ENCODE measurements at regions not wholly inside any gene's neighbourhood (a gene's known extent, or its start where the extent isn't known, plus 50 kb on each side); places are given as distances from the start of the nearest gene placed in this dataset.
"Not testable (repeated sequence)": the region's sequence is repeated elsewhere in the genome, so short reads cannot be mapped to it uniquely, and the experiment has no call there.

DNA sequence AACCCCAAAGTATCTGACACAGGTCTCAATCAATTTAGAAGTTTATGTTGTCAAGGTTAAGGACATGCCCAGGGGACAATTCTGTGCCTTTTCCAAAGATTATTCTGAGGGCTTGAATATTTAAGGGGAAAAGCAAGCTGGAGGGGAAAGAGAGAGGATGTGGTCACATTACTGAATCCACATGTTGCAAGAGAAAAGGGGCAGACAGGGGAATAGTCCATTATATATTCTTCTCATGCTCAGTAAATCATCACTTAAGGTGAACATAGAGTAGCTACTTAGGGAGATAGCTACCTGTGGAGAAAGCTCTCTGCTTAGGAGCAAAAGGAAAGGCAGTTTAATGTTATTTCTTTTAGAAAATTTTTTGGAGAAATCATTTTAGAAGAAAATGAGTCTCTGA lies 751.6 kb downstream of the SI start:
- Histone ChIP-seq H2AFZ (ENCODE audit: low read length, unreplicated experiment) (no peak overlapping the region), H3K36me3 (ENCODE audit: insufficient read depth, low read length) (no peaks in the 10 kb centered on the region), H3K27ac (ENCODE audit: low read depth, low read length) (no peak overlapping the region), H3K27me3 (ENCODE audit: insufficient read depth, low read length) (no peaks in the 10 kb centered on the region), H3K79me2 (ENCODE audit: control insufficient read depth, insufficient read depth, low read length, unreplicated experiment) (no peaks in the 10 kb centered on the region), H3K4me1 (ENCODE audit: control insufficient read depth, insufficient read depth, low read length, unreplicated experiment) (no peaks in the 10 kb centered on the region), H3K4me3 (ENCODE audit: low read depth, low read length) (no peak overlapping the region)

DNA sequence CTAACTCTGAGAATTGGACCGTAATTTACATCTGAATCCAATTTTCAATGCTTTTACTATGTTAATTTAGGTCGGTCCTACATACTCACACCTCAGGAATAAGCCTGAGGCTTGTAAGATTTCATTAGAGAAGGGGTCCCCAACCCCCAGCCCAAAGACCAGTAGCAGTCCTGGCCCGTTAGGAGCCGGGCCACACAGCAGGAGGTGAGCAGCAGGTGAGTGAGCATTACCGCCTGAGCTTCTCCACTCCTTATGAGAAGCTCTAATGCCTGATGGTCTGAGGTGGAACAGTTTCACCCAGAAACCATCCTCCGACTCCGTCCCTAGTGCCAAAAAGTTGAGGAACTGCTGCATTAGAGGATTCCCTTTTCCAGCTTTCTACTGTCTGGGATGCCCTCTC lies 757.3 kb downstream of the SI start:
- H3K27me3 ChIP-seq (ENCODE audit: insufficient read depth, low read length): no peaks in the 10 kb centered on the region
- no peaks in the 10 kb centered on the region for H3K4me1 ChIP-seq (ENCODE audit: control insufficient read depth, insufficient read depth, low read length, unreplicated experiment)
- H2AFZ ChIP-seq (ENCODE audit: low read length, unreplicated experiment): no peak overlapping the region
- no peaks in the 10 kb centered on the region for H3K79me2 ChIP-seq (ENCODE audit: control insufficient read depth, insufficient read depth, low read length, unreplicated experiment)
- no peak overlapping the region for H3K27ac ChIP-seq (ENCODE audit: low read depth, low read length)
- H3K36me3 ChIP-seq (ENCODE audit: insufficient read depth, low read length): no peaks in the 10 kb centered on the region
- no peak overlapping the region for H3K4me3 ChIP-seq (ENCODE audit: low read depth, low read length)

DNA sequence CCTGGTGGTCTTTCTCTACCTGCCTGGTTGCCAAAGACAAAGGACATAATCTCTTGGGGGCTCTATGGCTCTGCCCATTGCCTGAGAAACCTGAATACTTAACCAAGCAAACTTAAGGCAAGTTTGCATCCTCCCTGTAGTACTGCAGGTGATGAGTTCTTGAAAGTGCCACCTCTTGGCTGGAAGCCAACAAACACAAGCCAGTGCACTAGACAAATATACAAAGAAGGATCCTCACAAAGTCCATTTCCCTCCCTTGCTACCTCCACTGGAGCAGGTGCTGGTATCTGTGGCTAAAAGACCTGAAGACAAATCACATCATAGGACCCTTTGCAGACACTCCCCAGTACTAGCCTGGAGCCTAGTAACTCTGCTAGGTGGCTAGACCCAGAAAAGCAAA lies 772.3 kb downstream of the SI start:
- Histone ChIP-seq H3K36me3 (ENCODE audit: insufficient read depth, low read length) (no peaks in the 10 kb centered on the region), H3K27me3 (ENCODE audit: insufficient read depth, low read length) (no peaks in the 10 kb centered on the region), H2AFZ (ENCODE audit: low read length, unreplicated experiment) (no peak overlapping the region), H3K4me3 (ENCODE audit: low read depth, low read length) (no peak overlapping the region), H3K4me1 (ENCODE audit: control insufficient read depth, insufficient read depth, low read length, unreplicated experiment) (no peaks in the 10 kb centered on the region), H3K79me2 (ENCODE audit: control insufficient read depth, insufficient read depth, low read length, unreplicated experiment) (no peaks in the 10 kb centered on the region), H3K27ac (ENCODE audit: low read depth, low read length) (no peak overlapping the region)

DNA sequence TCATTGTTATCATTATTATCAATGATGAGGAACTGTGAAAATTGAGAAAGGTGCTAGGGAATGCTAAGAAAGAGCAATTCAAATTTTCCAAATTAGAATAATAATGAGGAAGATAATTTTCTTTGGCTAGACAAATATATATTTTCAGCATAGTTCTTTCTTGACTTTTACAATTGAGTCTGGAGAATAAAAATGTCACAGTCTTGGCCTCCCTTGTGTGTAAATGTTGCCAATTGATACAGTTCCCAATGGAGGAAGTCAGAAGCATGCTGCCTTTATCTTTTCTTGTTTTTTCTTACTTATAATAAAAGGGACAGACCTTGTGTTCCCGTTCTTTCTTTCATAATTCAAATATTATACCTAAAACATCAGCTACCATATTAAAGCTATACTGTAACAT lies 774.4 kb downstream of the SI start:
- Histone ChIP-seq H3K36me3 (ENCODE audit: insufficient read depth, low read length) (no peaks in the 10 kb centered on the region), H3K4me3 (ENCODE audit: low read depth, low read length) (no peak overlapping the region), H3K27me3 (ENCODE audit: insufficient read depth, low read length) (no peaks in the 10 kb centered on the region)

DNA sequence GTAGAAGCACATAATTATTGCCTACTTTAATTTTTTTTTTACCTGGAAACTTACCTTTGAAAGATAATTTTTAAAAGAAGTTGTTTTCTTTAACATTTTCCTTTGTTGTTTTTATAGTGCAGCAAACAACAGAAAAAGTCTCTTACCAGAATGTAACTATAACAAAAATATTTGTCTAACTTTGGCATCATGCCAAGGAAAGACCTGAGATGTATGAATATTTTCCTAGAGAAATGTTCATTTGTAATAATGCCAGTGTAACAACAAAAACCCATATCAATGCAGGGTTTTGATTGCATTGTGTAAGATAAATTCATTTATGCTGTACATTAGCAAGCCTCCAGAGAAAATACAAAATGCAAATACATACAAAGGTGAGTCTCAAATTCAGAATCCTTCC lies 775.7 kb downstream of the SI start:
- Histone ChIP-seq H3K4me3 (ENCODE audit: low read depth, low read length) (no peak overlapping the region), H3K36me3 (ENCODE audit: insufficient read depth, low read length) (no peaks in the 10 kb centered on the region), H3K27ac (ENCODE audit: low read depth, low read length) (no peak overlapping the region), H3K4me1 (ENCODE audit: control insufficient read depth, insufficient read depth, low read length, unreplicated experiment) (no peaks in the 10 kb centered on the region), H2AFZ (ENCODE audit: low read length, unreplicated experiment) (no peak overlapping the region), H3K27me3 (ENCODE audit: insufficient read depth, low read length) (no peaks in the 10 kb centered on the region), H3K79me2 (ENCODE audit: control insufficient read depth, insufficient read depth, low read length, unreplicated experiment) (no peaks in the 10 kb centered on the region)

More for the DNA sequence above, 774.4 kb downstream of the SI start:
- Histone ChIP-seq H3K4me1 (ENCODE audit: control insufficient read depth, insufficient read depth, low read length, unreplicated experiment) (no peaks in the 10 kb centered on the region), H3K27ac (ENCODE audit: low read depth, low read length) (no peak overlapping the region), H2AFZ (ENCODE audit: low read length, unreplicated experiment) (no peak overlapping the region), H3K79me2 (ENCODE audit: control insufficient read depth, insufficient read depth, low read length, unreplicated experiment) (no peaks in the 10 kb centered on the region)

DNA sequence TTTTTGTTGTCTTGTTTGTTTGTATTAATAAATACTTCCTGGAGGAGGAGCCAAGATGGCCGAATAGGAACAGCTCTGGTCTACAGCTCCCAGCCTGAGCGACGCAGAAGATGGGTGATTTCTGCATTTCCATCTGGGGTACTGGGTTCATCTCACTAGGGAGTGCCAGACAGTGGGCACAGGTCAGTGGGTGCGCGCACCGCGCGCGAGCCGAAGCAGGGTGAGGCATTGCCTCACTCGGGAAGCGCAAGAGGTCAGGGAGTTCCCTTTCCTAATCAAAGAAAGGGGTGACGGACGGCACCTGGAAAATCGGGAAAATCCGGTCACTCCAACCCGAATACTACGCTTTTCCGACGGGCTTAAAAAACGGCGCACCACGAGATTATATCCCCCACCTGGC lies 786.8 kb downstream of the SI start:
- not testable (repeated sequence) for H3K4me3 ChIP-seq (ENCODE audit: low read depth, low read length); H3K79me2 ChIP-seq (ENCODE audit: control insufficient read depth, insufficient read depth, low read length, unreplicated experiment); H3K36me3 ChIP-seq (ENCODE audit: insufficient read depth, low read length); H3K27me3 ChIP-seq (ENCODE audit: insufficient read depth, low read length); H3K27ac ChIP-seq (ENCODE audit: low read depth, low read length); H2AFZ ChIP-seq (ENCODE audit: low read length, unreplicated experiment); H3K4me1 ChIP-seq (ENCODE audit: control insufficient read depth, insufficient read depth, low read length, unreplicated experiment)

DNA sequence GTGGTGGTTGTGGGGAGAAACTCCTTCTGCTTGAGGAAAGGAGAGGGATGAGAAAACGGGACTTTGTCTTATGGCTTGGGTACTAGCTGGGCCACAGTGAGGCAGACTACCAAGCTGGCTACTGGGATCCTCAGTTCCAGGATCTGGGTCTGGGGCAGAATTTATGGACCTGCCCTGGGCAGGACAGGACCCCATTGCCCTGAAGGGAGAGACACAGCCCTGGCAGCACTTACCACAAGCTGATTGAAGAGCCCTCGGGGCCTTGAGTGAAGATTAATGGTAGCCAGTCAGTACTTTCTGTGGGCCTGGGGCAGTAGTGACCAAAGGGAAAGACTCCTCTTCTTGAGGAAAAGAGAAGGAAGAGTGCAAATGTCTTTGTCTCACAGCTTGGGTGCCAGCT lies 799.7 kb downstream of the SI start:
- H3K79me2 ChIP-seq (ENCODE audit: control insufficient read depth, insufficient read depth, low read length, unreplicated experiment): no peaks in the 10 kb centered on the region
- no peak overlapping the region for H3K4me3 ChIP-seq (ENCODE audit: low read depth, low read length)
- H2AFZ ChIP-seq (ENCODE audit: low read length, unreplicated experiment): no peak overlapping the region
- H3K4me1 ChIP-seq (ENCODE audit: control insufficient read depth, insufficient read depth, low read length, unreplicated experiment): no peaks in the 10 kb centered on the region
- no peaks in the 10 kb centered on the region for H3K27me3 ChIP-seq (ENCODE audit: insufficient read depth, low read length)
- H3K36me3 ChIP-seq (ENCODE audit: insufficient read depth, low read length): no peaks in the 10 kb centered on the region
- H3K27ac ChIP-seq (ENCODE audit: low read depth, low read length): no peak overlapping the region

DNA sequence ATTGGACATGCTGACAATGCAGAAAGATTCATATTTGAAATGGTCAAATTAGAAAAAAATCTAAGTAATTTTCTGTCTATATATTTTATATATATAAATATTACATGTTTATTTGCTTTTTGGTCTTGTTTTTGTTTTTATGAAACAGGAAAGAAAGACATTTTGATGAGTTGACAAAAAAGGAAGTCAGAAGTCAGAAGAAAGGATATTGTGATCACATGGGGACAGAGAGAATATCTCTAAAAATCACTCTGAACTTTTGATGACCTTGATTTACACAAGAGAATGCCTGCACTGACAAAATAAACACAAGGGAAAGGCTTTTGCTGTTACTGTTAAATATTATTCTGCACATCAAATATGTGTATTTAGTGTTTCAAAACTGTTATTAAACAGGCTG lies 811.2 kb downstream of the SI start:
- Histone ChIP-seq H3K36me3 (ENCODE audit: insufficient read depth, low read length) (no peaks in the 10 kb centered on the region), H3K4me1 (ENCODE audit: control insufficient read depth, insufficient read depth, low read length, unreplicated experiment) (no peaks in the 10 kb centered on the region), H2AFZ (ENCODE audit: low read length, unreplicated experiment) (no peak overlapping the region), H3K79me2 (ENCODE audit: control insufficient read depth, insufficient read depth, low read length, unreplicated experiment) (no peaks in the 10 kb centered on the region), H3K4me3 (ENCODE audit: low read depth, low read length) (no peak overlapping the region), H3K27me3 (ENCODE audit: insufficient read depth, low read length) (no peaks in the 10 kb centered on the region), H3K27ac (ENCODE audit: low read depth, low read length) (no peak overlapping the region)

DNA sequence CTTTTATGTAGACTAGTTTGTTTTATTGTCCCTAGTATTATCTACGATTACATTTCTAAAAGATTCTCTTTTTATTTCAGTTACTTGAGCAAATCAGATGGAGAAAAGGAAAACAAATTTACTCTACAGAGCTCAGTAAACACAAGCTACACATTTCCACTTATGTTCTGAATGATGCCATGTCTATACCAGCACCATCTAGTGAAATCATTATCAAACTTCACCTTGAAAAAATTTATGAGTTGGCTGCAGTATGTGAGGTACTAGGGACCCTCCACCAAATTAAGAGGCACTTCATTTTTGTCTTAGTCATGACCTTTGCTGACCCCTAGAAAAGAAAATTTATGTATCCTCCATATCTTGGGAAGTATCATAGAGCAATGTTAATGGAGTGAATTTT lies 827.4 kb downstream of the SI start:
- Histone ChIP-seq H3K4me3 (ENCODE audit: low read depth, low read length) (no peak overlapping the region), H3K36me3 (ENCODE audit: insufficient read depth, low read length) (no peaks in the 10 kb centered on the region), H3K79me2 (ENCODE audit: control insufficient read depth, insufficient read depth, low read length, unreplicated experiment) (no peaks in the 10 kb centered on the region), H3K4me1 (ENCODE audit: control insufficient read depth, insufficient read depth, low read length, unreplicated experiment) (no peaks in the 10 kb centered on the region), H3K27me3 (ENCODE audit: insufficient read depth, low read length) (no peaks in the 10 kb centered on the region), H2AFZ (ENCODE audit: low read length, unreplicated experiment) (no peak overlapping the region), H3K27ac (ENCODE audit: low read depth, low read length) (no peak overlapping the region)

DNA sequence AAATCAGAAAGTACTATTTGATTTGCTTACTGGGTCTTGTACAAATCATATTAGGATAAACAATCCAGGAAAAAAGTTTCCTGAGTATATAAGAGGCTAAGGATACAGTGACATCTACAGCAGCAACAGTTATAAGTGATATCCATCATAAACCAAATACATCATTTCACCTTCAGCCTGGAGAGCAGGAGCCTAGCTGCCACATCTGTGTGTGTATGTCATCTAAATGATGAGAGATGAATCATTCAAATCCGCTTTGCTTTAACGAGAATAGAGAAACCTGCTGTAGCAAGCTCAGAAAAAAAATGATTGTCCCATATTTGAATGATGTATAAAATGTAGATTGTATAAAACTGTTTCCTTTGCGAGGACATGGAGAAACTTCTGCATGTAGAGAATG lies 841.4 kb downstream of the SI start:
- Histone ChIP-seq H3K4me1 (ENCODE audit: control insufficient read depth, insufficient read depth, low read length, unreplicated experiment) (no peaks in the 10 kb centered on the region), H3K36me3 (ENCODE audit: insufficient read depth, low read length) (no peaks in the 10 kb centered on the region), H3K79me2 (ENCODE audit: control insufficient read depth, insufficient read depth, low read length, unreplicated experiment) (no peaks in the 10 kb centered on the region), H3K4me3 (ENCODE audit: low read depth, low read length) (no peak overlapping the region), H3K27ac (ENCODE audit: low read depth, low read length) (no peak overlapping the region), H3K27me3 (ENCODE audit: insufficient read depth, low read length) (no peaks in the 10 kb centered on the region), H2AFZ (ENCODE audit: low read length, unreplicated experiment) (no peak overlapping the region)

DNA sequence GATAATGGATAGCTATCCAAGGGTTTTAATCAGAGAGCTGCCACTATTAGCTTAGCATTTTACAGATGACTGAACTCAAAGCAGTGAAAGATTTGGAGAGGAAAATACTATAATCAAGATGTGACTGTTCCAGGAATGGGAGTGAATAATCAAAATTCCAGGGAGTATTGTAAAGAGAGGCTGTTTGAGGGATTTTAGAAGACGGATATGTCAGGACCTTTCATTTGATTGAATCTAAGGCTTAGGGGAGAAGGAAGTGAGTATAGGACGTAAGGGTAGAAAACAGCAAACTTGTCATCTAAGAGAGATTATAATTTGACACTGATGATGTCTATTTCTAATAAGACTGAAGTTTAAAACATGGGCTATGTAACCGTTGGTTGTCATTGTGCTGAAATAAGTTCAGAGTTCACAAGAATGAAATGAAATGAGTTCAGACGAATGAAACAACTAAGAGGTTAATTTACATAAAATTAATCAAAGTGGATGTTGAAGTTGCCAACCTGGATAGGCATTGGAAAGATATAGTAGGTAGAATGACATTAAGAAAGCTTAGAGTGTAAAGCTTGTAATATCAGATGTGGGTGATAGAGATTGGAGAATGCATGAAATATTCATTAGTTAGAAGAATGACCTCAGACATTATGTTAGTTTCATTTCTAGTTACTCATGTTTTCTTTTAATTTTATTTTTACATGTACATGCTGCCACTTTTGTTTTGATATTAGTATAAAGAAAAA lies 842.8 kb downstream of the SI start:
- Histone ChIP-seq H2AFZ (ENCODE audit: low read length, unreplicated experiment) (no peak overlapping the region), H3K4me3 (ENCODE audit: low read depth, low read length) (no peak overlapping the region), H3K4me1 (ENCODE audit: control insufficient read depth, insufficient read depth, low read length, unreplicated experiment) (no peaks in the 10 kb centered on the region), H3K27ac (ENCODE audit: low read depth, low read length) (no peak overlapping the region), H3K27me3 (ENCODE audit: insufficient read depth, low read length) (no peaks in the 10 kb centered on the region), H3K36me3 (ENCODE audit: insufficient read depth, low read length) (no peaks in the 10 kb centered on the region), H3K79me2 (ENCODE audit: control insufficient read depth, insufficient read depth, low read length, unreplicated experiment) (no peaks in the 10 kb centered on the region)
